ENCODE measurements at regions not wholly inside any gene's neighbourhood (a gene's known extent, or its start where the extent isn't known, plus 50 kb on each side); places are given as distances from the start of the nearest gene placed in this dataset.

DNA sequence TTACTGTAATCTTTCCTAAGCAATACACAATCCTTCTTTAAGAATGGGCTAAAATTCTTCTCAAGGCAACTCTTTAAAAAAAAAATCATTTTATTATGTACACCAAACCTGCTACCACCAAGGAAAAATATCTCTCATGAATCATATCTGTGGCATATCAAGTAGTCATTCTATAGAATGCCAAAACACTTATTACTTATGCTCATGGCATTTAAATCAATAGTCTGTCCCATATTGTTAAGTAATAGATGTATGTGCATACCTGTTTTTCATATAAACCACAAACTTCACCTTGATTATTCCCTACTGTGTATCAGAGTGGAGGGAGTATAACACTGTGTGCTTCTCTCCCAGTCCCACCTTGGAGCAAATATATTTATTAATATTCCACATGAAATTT is 95.8 kb upstream of the SETBP1 start:
- no peak for FAIRE-seq
- TF ChIP-seq TAF1 (IDR thresholded peaks at IDR 0.05; ENCODE audit: borderline replicate concordance, low read depth, low read length) (no peak), POLR2A (IDR thresholded peaks at IDR 0.05; ENCODE audit: low read depth, low read length) (no peak), POLR2AphosphoS5 (IDR thresholded peaks at IDR 0.05; ENCODE audit: low read depth, low read length) (no peak)

DNA sequence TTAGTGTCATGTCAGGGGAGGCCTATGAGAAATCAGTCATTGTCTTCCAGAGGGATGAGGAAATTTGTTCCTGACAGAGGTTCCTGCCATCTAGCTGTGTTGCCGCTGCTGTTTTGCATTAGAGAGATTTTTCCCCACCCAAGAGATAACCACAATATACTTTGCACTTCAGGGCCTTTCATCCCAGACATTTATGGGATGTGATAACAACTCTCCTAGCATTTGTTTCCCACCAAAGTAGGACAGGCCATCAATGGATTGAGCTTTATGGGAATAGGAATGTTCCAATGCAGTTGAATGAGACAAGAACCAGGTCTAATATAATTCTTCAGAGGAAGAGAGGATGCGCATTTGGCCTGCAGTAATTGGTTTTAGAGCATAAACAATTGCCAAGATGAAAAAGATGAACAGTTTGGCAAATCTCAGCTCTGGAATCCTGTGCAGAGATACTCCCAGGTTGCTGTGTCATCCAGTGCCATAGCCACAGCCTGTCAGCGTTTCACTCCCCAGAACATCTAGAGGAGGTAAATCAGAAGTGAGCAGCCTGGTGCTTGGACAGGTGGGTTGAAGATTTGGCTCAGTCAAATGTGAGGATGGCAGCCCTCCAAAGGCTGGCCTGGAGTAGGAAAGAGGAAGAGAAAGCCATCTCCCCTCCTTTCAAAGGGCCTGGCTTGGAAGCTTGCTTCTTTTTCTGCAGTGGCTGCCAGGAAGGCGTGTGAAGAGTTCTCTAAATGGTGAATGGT is 93.7 kb upstream of the SETBP1 start:
- no peak for DNase-seq (ENCODE audit: insufficient read length)
- TF ChIP-seq POLR2A (IDR thresholded peaks at IDR 0.05; ENCODE audit: low read depth, low read length) (no peak), POLR2AphosphoS5 (IDR thresholded peaks at IDR 0.05; ENCODE audit: low read depth, low read length) (no peak), TAF1 (IDR thresholded peaks at IDR 0.05; ENCODE audit: borderline replicate concordance, low read depth, low read length) (no peak)

More for the DNA sequence above, 95.8 kb upstream of the SETBP1 start:
- no peak for DNase-seq (ENCODE audit: insufficient read length)

DNA sequence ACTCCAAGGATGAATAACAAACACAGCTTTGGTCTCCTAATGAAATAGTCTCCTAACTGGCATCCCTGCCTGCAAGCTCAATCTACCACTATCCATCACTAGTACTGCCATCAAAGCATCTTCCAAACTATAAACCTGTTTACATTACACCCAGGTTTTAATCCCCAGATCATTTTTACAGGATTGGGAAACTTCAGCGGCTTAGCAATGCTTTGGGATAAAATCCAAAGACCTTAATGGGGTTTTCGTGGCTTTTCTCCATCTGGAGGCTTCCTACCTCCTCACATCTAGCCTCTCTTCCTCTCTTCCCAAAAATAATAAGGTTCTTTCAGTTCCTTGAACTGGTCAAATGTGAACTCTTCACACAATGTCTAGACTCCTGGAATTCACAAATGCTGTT is 92.2 kb upstream of the SETBP1 start:
- no peak for TF ChIP-seq TAF1 (IDR thresholded peaks at IDR 0.05; ENCODE audit: borderline replicate concordance, low read depth, low read length)
- no peak for TF ChIP-seq POLR2A (IDR thresholded peaks at IDR 0.05; ENCODE audit: low read depth, low read length)
- no peak for TF ChIP-seq POLR2AphosphoS5 (IDR thresholded peaks at IDR 0.05; ENCODE audit: low read depth, low read length)
- FAIRE-seq = no peak
- no peak for DNase-seq (ENCODE audit: insufficient read length)

More for the DNA sequence above, 93.7 kb upstream of the SETBP1 start:
- FAIRE-seq = no peak

DNA sequence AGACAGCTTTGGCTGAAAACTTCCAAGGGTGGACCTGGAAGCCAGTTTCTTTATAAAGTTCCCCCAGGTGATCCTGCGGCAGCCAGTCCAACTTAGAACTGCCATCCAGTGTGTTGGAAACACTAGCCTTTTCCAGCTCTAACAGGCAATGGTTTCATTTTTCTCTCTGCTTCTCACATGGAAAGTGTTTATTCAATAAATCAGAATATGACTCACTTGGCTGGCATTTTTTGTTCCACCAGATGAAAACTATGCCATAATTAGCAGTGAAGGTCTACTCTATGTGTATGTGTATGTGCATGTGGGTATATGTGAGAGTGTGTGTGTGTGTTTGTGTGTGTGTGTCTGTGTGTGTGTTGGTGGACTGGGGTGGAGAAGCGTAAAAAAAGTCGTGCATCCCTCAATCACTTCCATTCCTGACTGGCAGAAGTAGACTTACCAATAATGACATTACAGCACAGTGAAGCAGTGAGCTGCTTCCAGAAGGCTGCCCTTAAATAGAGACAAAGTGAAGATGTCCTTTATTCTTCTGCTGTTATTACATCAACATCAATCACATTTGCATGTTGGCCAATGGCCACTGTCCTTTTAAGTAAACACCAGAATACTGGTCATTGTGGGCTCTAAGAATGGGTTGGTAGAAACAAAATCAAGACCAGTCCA is 90.9 kb upstream of the SETBP1 start:
- FAIRE-seq (no peak), DNase-seq (ENCODE audit: insufficient read length) (no peak)
- TF ChIP-seq POLR2AphosphoS5 (IDR thresholded peaks at IDR 0.05; ENCODE audit: low read depth, low read length) = no peak
- TF ChIP-seq TAF1 (IDR thresholded peaks at IDR 0.05; ENCODE audit: borderline replicate concordance, low read depth, low read length) = no peak
- TF ChIP-seq POLR2A (IDR thresholded peaks at IDR 0.05; ENCODE audit: low read depth, low read length) = no peak

DNA sequence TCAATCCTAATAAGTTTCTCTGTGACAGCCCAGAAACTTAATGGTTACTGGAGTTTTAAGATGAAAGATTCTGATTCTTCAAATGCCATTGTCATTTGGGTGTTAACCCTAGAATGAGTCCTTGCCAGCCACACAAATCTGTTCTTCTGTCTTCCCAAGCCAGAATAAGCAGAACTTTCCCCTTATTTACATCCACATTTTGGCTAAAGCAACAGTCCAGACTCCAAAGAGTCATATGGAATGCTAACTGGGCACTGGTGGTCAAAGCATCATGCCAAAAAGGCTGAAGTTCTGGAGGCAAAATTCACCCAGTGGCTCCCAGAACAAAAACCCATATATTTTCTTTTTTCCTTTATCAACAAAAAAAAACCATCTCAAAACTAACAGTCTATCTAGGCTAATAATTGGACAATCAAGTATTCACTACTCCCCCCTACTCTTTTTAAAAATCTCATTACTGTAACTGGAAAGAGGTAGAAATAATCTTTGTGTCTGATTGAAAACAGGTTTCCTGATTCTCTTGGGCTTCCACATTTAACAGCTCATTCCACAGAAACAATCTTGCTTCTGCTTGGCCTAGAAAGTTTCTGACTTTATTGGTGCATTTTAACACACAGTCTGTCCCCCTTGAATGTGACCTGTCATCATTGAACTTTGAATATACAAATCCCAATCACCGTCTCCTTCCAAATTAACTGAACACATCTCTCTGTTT is 89.6 kb upstream of the SETBP1 start:
- FAIRE-seq (no peak), DNase-seq (ENCODE audit: insufficient read length) (no peak)
- TF ChIP-seq POLR2AphosphoS5 (IDR thresholded peaks at IDR 0.05; ENCODE audit: low read depth, low read length) (no peak), TAF1 (IDR thresholded peaks at IDR 0.05; ENCODE audit: borderline replicate concordance, low read depth, low read length) (no peak), POLR2A (IDR thresholded peaks at IDR 0.05; ENCODE audit: low read depth, low read length) (no peak)

DNA sequence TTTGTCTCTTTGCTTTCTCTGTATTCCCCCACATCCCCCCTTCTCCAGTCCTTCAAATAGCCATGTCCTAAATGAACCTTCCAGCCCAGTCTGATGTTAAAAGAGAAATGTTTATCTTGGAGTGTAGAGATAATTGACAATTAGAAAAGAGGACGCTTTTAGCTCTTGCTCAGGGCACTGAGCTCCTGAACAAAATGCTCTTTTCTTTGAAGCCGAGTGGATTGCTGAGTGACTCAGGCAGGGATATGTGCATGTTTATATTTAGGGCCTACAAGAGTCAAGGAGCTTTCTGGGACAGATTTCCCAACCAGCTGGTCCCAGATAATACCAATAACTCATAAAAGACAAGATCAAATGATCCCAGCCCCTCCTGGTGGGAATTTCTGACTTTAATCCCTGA is 88.0 kb upstream of the SETBP1 start:
- DNase-seq (ENCODE audit: insufficient read length) (no peak), FAIRE-seq (no peak)
- TF ChIP-seq POLR2AphosphoS5 (IDR thresholded peaks at IDR 0.05; ENCODE audit: low read depth, low read length) (no peak), TAF1 (IDR thresholded peaks at IDR 0.05; ENCODE audit: borderline replicate concordance, low read depth, low read length) (no peak), POLR2A (IDR thresholded peaks at IDR 0.05; ENCODE audit: low read depth, low read length) (no peak)

DNA sequence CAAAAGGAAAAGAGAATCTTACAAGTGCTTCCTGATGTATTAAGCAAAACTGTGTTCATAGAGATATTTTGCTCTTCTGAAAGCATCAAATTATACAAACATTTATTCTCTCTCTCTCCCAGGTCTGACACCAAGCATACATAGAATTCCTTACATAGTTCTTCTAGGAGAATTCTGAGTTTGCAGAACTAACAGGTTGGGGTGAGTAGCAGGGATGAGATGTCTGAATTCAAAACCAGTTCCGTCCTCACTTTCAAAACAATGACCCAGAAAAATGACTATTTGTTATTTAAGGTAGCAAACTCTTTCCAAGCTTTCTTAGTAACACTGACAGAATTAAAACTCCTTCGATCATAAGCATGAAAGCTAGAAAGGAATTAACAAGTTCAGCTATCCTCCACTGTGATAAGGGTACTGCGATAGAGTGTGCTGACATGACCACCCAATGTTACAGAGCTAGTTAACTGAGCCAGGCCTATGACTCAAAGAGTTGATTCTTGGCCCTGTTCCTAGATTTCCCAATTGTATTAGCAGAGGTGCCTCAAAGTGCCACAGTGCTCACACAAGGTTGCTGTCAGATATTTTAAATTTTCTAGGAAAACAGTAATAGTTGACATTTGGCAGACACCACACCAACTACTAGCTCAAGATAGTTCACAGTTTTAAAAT is 85.8 kb upstream of the SETBP1 start:
- FAIRE-seq (no peak), DNase-seq (ENCODE audit: insufficient read length) (no peak)

DNA sequence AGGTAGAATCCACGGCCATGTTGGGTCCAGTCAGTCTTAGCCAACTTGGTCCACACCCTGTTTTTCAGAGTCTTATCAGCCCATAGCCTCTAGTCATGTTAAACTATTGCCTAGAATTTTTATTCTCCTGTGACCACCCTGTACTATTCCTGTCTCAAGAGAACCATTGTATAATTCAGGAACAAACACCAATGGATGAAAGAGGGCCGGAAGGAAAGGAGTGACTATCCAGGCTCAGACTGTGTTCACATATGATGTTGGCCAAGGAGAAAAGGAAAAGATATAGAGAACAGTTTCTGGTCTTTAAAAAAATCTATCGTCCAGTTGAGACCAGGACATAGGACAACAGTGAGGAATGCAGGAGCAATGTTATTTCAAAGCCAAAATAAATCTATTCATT is 82.9 kb upstream of the SETBP1 start:
- no peak for DNase-seq (ENCODE audit: insufficient read length)
- TF ChIP-seq POLR2A (IDR thresholded peaks at IDR 0.05; ENCODE audit: low read depth, low read length) (no peak), POLR2AphosphoS5 (IDR thresholded peaks at IDR 0.05; ENCODE audit: low read depth, low read length) (no peak), TAF1 (IDR thresholded peaks at IDR 0.05; ENCODE audit: borderline replicate concordance, low read depth, low read length) (no peak)
- FAIRE-seq = no peak

More for the DNA sequence above, 85.8 kb upstream of the SETBP1 start:
- no peak for TF ChIP-seq POLR2AphosphoS5 (IDR thresholded peaks at IDR 0.05; ENCODE audit: low read depth, low read length)
- no peak for TF ChIP-seq POLR2A (IDR thresholded peaks at IDR 0.05; ENCODE audit: low read depth, low read length)
- TF ChIP-seq TAF1 (IDR thresholded peaks at IDR 0.05; ENCODE audit: borderline replicate concordance, low read depth, low read length) = no peak

DNA sequence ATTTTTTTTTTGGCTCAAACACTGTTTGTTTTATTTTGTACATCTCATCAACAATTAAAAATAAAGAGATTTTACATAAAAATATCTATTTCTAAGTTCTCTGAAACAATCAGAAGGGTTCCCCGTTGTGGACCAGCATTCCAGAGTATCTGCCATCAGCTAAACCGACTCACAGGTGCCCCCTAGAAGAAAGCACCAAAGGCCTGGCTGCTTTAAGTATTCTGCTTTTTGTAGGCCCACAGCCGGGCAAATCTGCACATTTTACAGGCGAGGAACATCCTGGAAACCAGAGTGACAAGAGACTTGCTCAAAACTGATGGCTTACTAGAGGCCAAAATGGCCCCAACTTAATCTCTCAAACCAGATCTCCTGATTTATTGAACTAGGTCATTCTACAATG is 82.2 kb upstream of the SETBP1 start:
- DNase-seq (ENCODE audit: insufficient read length) (no peak), FAIRE-seq (no peak)
- TF ChIP-seq POLR2AphosphoS5 (IDR thresholded peaks at IDR 0.05; ENCODE audit: low read depth, low read length) = no peak
- no peak for TF ChIP-seq POLR2A (IDR thresholded peaks at IDR 0.05; ENCODE audit: low read depth, low read length)
- TF ChIP-seq TAF1 (IDR thresholded peaks at IDR 0.05; ENCODE audit: borderline replicate concordance, low read depth, low read length) = no peak

DNA sequence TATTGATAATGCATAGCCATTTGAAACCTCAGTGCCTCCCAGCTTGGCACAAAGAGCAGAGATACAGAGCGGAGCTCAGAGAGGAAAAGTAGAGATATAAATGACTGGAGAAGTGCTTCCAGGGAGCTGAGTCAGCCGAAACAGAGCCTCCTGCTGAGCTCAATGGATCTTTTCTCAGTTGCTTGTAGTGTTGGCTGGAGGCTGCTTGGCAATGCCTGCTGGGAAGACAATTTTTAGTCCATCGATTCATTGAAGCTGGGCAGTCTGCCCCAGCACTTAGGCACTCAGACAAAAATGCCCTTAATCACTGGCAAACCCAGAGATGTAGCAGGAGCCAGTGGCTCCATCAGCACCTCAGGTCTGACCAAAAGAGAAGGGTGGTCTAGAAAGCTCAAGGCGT is 81.3 kb upstream of the SETBP1 start:
- FAIRE-seq (no peak), DNase-seq (ENCODE audit: insufficient read length) (no peak)
- TF ChIP-seq POLR2AphosphoS5 (IDR thresholded peaks at IDR 0.05; ENCODE audit: low read depth, low read length) (no peak), POLR2A (IDR thresholded peaks at IDR 0.05; ENCODE audit: low read depth, low read length) (no peak), TAF1 (IDR thresholded peaks at IDR 0.05; ENCODE audit: borderline replicate concordance, low read depth, low read length) (no peak)

DNA sequence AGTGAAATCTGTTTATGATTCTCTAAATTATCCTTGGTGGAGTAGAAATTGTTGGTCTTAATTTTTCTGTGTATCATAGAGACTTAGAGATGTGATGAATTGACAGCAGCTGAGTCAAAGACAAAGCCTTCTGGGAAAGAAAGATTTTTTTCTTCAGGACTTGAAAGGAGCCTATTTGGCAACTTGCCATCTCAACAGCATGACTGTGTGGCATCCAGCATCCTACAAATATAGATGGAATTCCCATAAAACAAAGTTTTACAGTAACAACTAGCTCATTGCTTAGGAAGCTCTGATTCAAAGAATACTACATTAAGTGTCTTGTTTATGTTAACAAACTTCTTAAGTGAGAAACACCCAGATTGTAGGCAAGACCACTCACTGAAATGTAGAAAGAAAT is 79.2 kb upstream of the SETBP1 start:
- FAIRE-seq (no peak), DNase-seq (ENCODE audit: insufficient read length) (no peak)
- TF ChIP-seq POLR2AphosphoS5 (IDR thresholded peaks at IDR 0.05; ENCODE audit: low read depth, low read length) (no peak), TAF1 (IDR thresholded peaks at IDR 0.05; ENCODE audit: borderline replicate concordance, low read depth, low read length) (no peak), POLR2A (IDR thresholded peaks at IDR 0.05; ENCODE audit: low read depth, low read length) (no peak)
